A549 (cell line): ENCODE measurements at regions not wholly inside any gene's neighbourhood (a gene's known extent, or its start where the extent isn't known, plus 50 kb on each side); places are given as distances from the start of the nearest gene placed in this dataset.

Experiments used
- ATAC-seq, 2 experiments: fragments of 200-7000 bp in 1 of 2; fragments of >200 bp in 1 of 2; cut with Nextera tagmentation in 1 of 2; cut with Tn5 transposase in 1 of 2; 3 replicates each; pipeline versions ENCODE4 v1.8.0 to v1.9.1; 2018 to 2020; ENCODE audit warnings: mild to moderate bottlenecking in 1 of 2, moderate library complexity in 1 of 2
- CTCF ChIA-PET: fragments of 300-600 bp; sonication (Branson Sonifier 250); formaldehyde crosslinking; extraction: SDS; loops from one replicate; lab custom pipeline; 2021; ENCODE audit warnings: antibody characterized with exemption, inconsistent platforms; lab: Yijun Ruan, JAX
- POLR2A ChIA-PET: fragments of 350-600 bp; formaldehyde crosslinking; extraction: SDS; loops from one replicate; lab custom pipeline; 2021; ENCODE audit warnings: antibody characterized with exemption, inconsistent platforms; lab: Yijun Ruan, JAX
- DNase-seq, 2 experiments: peaks; one replicate each; pipeline versions ENCODE4 v3.0.0 to v3.0.0-alpha.2; 2011 to 2016; ENCODE audit warnings: low read depth in 1 of 2, low spot score in 1 of 2
- FAIRE-seq: peaks from 2 replicates; lab custom pipeline; 2011; peaks lifted over from hg19 to GRCh38; lab: Jason Lieb, UNC
- H3K27ac ChIP-seq, 2 experiments: fragments of >200 bp; sonication (Bioruptor Twin); formaldehyde crosslinking; 3 replicates each; pipeline ENCODE4 v1.5.1; 2016 to 2017
- H3K4me1 ChIP-seq: fragments of >200 bp; sonication (Bioruptor Twin); formaldehyde crosslinking; 3 replicates; pipeline ENCODE4 v1.6.1; 2016
- H3K4me2 ChIP-seq: fragments of >200 bp; sonication (Bioruptor Twin); formaldehyde crosslinking; 3 replicates; pipeline ENCODE4 v1.6.1; 2016
- H3K4me3 ChIP-seq: fragments of >200 bp; sonication (Bioruptor Twin); formaldehyde crosslinking; 3 replicates; pipeline ENCODE4 v1.5.1; 2016
- H3K9me3 ChIP-seq: fragments of >200 bp; sonication (Bioruptor Twin); formaldehyde crosslinking; 3 replicates; pipeline ENCODE4 v1.6.1; 2016
- EHMT2 ChIP-seq: fragments of 200-600 bp; sonication (generic); IDR thresholded peaks from 2 replicates; pipeline ENCODE4 v1.6.1; 2016; ENCODE audit warnings: antibody characterized with exemption, low read depth, mild to moderate bottlenecking, moderate library complexity
- FOSL2 ChIP-seq, 2 experiments: fragments of 450-650 bp in 1 of 2; fragments of >200 bp in 1 of 2; sonication (Bioruptor Twin) in 1 of 2; formaldehyde crosslinking; IDR thresholded peaks; 2 replicates each; pipeline versions ENCODE4 v1.5.0 to v1.6.1; 2016 to 2020; ENCODE audit warnings: mild to moderate bottlenecking in 1 of 2, moderate library complexity in 1 of 2
- GATA3 ChIP-seq: IDR thresholded peaks from 2 replicates; pipeline ENCODE4 v1.6.1; 2012; ENCODE audit warnings: borderline replicate concordance
- HDAC2 ChIP-seq: fragments of 200-600 bp; sonication (generic); IDR thresholded peaks from 2 replicates; pipeline ENCODE4 v1.6.1; 2016
- HEYL ChIP-seq: fragments of 250-450 bp; sonication (Bioruptor Pico); IDR thresholded peaks from 2 replicates; pipeline ENCODE4 v1.8.0; 2021; ENCODE audit warnings: mild to moderate bottlenecking, moderate library complexity
- HOXA7 ChIP-seq: fragments of 250-450 bp; sonication (Bioruptor Pico); IDR thresholded peaks from 2 replicates; pipeline ENCODE4 v1.5.0; 2020; ENCODE audit warnings: mild to moderate bottlenecking, moderate library complexity
- HOXB13 ChIP-seq: fragments of 250-450 bp; sonication (Bioruptor Pico); IDR thresholded peaks from 2 replicates; pipeline ENCODE4 v1.5.0; 2020; ENCODE audit warnings: low read depth, mild to moderate bottlenecking, moderate library complexity
- HOXB5 ChIP-seq: fragments of 250-450 bp; sonication (Bioruptor Pico); IDR thresholded peaks from 2 replicates; pipeline ENCODE4 v1.5.0; 2020; ENCODE audit warnings: mild to moderate bottlenecking, moderate library complexity
- JUN ChIP-seq, 2 experiments: fragments of >200 bp; sonication (Bioruptor Twin); formaldehyde crosslinking; IDR thresholded peaks; 2 replicates in 1 of 2; 3 replicates in 1 of 2; pipeline ENCODE4 v1.6.1; 2016 to 2017
- KDM1A ChIP-seq: fragments of 200-600 bp; sonication (generic); IDR thresholded peaks from 2 replicates; pipeline ENCODE4 v1.6.1; 2016; ENCODE audit warnings: low read depth, mild to moderate bottlenecking
- KDM5A ChIP-seq: fragments of 200-600 bp; sonication (generic); IDR thresholded peaks from 2 replicates; pipeline ENCODE4 v1.6.1; 2016; ENCODE audit warnings: antibody characterized with exemption, mild to moderate bottlenecking
- MAZ ChIP-seq: fragments of 150-350 bp; IDR thresholded peaks from 2 replicates; pipeline ENCODE4 v1.6.1; 2014; ENCODE audit warnings: antibody characterized with exemption, low read depth, low read length, borderline replicate concordance
- PBX3 ChIP-seq: IDR thresholded peaks from 2 replicates; pipeline ENCODE4 v1.6.1; 2012
- POLR2AphosphoS2 ChIP-seq: conservative IDR thresholded peaks from 2 replicates; pipeline ENCODE4 v1.6.1; 2012; ENCODE audit warnings: low read length, improper control_type of control experiment, inconsistent platforms
- RAD21 ChIP-seq, 2 experiments: fragments of >200 bp in 1 of 2; sonication (Bioruptor Twin) in 1 of 2; formaldehyde crosslinking in 1 of 2; IDR thresholded peaks in 1 of 2; conservative IDR thresholded peaks in 1 of 2; 2 replicates in 1 of 2; 3 replicates in 1 of 2; pipeline ENCODE4 v1.6.1; 2012 to 2018; ENCODE audit warnings: inconsistent platforms in 1 of 2
- RARB ChIP-seq: fragments of 250-450 bp; sonication (Bioruptor Pico); IDR thresholded peaks from 2 replicates; pipeline ENCODE4 v1.8.0; 2021; ENCODE audit warnings: mild to moderate bottlenecking, moderate library complexity
- RFX5 ChIP-seq: fragments of 450-650 bp; IDR thresholded peaks from 2 replicates; pipeline ENCODE4 v1.7.1; 2014; ENCODE audit warnings: antibody characterized with exemption, mild to moderate bottlenecking, moderate library complexity
- RNF2 ChIP-seq: fragments of 200-600 bp; sonication (generic); IDR thresholded peaks from 2 replicates; pipeline ENCODE4 v1.6.1; 2016; ENCODE audit warnings: low read depth, mild to moderate bottlenecking, antibody characterized with exemption, moderate library complexity, borderline replicate concordance
- SMC3 ChIP-seq: fragments of >200 bp; sonication (Bioruptor Twin); formaldehyde crosslinking; IDR thresholded peaks from 3 replicates; pipeline ENCODE4 v1.6.1; 2018; ENCODE audit warnings: inconsistent platforms
- SREBF2 ChIP-seq: fragments of 450-650 bp; IDR thresholded peaks from 2 replicates; pipeline ENCODE4 v1.6.1; 2014; ENCODE audit warnings: mild to moderate bottlenecking, moderate library complexity
- TP53 ChIP-seq: fragments of 250-450 bp; sonication (Bioruptor Pico); IDR thresholded peaks from 2 replicates; pipeline ENCODE4 v1.5.0; 2021; ENCODE audit warnings: mild to moderate bottlenecking, moderate library complexity
- ZFP36 ChIP-seq: fragments of 450-650 bp; IDR thresholded peaks from 2 replicates; pipeline ENCODE4 v1.6.1; 2014; ENCODE audit warnings: borderline replicate concordance; ENCODE audit not compliant: partially characterized antibody
- ZSCAN20 ChIP-seq: fragments of 250-450 bp; sonication (Bioruptor Pico); IDR thresholded peaks from 2 replicates; pipeline ENCODE4 v1.8.0; 2022; ENCODE audit warnings: mild to moderate bottlenecking, moderate library complexity
- WGBS: methylation state at CpG from one replicate; pipeline ENCODE4 v1.1.6; 2017; ENCODE audit errors: missing lambda C conversion rate; 5-methylcytosine and 5-hydroxymethylcytosine counted together
- TF ChIP-seq, protein P1 (sequence below): fragments of >200 bp; sonication (Bioruptor Twin); formaldehyde crosslinking; IDR thresholded peaks from 3 replicates; pipeline ENCODE4 v1.6.1; 2016

GRCh38 chr6:170030284-170030815 lies 260.5 kb downstream of the DLL1 start:
- WGBS: 61% methylated on average over 9 of the region's 12 CpGs
- POLR2A ChIA-PET: no interaction called here
- H3K4me3 ChIP-seq: no peak overlapping the region
- CTCF ChIA-PET: no interaction called here
- no peak overlapping the region for H3K4me2 ChIP-seq
- ATAC-seq (no peak), FAIRE-seq (no peak), DNase-seq (no peak)
- no peak for TF ChIP-seq KDM5A
- TF ChIP-seq SREBF2: no peak
- no peak for TF ChIP-seq EHMT2
- TF ChIP-seq HOXA7 (CRISPR knock-in tag): no peak
- TF ChIP-seq KDM1A: no peak
- TF ChIP-seq SMC3: no peak
- no peak overlapping the region for H3K27ac ChIP-seq
- H3K4me1 ChIP-seq: no peaks in the 10 kb centered on the region
- H3K9me3 ChIP-seq: no peaks in the 10 kb centered on the region

DNA sequence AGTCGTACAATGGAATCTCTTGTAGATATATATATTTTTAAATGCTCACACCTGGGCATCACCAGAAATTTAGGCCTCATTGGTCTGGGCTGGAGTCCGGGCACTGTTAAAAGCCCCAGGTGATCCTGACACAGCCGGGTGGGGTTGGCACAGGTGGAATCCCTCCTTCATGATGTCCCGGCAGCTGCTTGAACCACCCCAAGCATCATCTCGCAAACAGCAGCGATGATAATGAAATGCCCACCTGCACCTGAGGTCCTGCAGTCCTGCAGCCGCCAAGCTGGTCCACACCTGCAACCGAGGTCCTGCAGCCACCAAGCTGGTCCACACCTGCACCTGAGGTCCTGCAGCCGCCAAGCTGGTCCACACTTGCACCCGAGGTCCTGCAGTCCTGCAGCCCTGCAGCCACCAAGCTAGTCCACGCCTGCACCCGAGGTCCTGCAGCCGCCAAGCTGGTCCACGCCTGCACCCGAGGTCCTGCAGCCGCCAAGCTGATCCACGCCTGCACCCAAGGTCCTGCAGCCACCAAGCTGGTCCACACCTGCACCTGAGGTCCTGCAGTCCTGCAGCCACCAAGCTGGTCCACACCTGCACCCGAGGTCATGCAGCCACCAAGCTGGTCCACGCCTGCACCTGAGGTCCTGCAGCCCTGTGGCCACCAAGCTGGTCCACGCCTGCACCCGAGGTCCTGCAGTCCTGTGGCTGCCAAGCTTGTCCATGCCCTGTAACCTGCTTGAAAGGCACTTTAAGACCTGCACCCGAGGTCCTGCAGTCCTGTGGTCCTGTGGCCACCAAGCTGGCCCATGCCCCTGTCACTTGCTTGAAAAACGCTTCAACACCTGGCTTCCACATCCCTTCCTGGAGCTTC lies 261.2 kb downstream of the DLL1 start:
- POLR2A ChIA-PET: no interaction called here
- Histone ChIP-seq H3K27ac (no peak overlapping the region), H3K4me3 (no peak overlapping the region), H3K9me3 (no peaks in the 10 kb centered on the region), H3K4me1 (no peaks in the 10 kb centered on the region), H3K4me2 (no peak overlapping the region)
- CTCF ChIA-PET: no interaction called here
- TF ChIP-seq GATA3 (no peak), MAZ (no peak), SREBF2 (no peak), HEYL (CRISPR knock-in tag) (no peak), FOSL2 (IDR thresholded peaks at IDR 0.05) (no peak), FOSL2 (CRISPR knock-in tag; IDR thresholded peaks at IDR 0.05) (no peak), HOXA7 (CRISPR knock-in tag) (no peak), HDAC2 (no peak), JUN (IDR thresholded peaks at IDR 0.05) (no peak)
- ATAC-seq (no peak), DNase-seq (no peak), FAIRE-seq (no peak)
- WGBS: 61% methylated on average over 11 of the region's 23 CpGs

- 72% methylated on average over 18 of the region's 23 CpGs for WGBS
- no peak for TF ChIP-seq RARB (CRISPR knock-in tag)
- TF ChIP-seq ZFP36: no peak
- DNase-seq (no peak), FAIRE-seq (no peak), ATAC-seq (no peak)
- no peak overlapping the region for H3K4me3 ChIP-seq
- ChIA-PET POLR2A (no interaction called here), CTCF (no interaction called here)
- no peak overlapping the region for H3K27ac ChIP-seq
- no peak overlapping the region for H3K4me2 ChIP-seq
- no peaks in the 10 kb centered on the region for H3K4me1 ChIP-seq
- no peaks in the 10 kb centered on the region for H3K9me3 ChIP-seq
Observed at GRCh38 chr6:170028629-170029345, 262.1 kb downstream of the DLL1 start.

DNA sequence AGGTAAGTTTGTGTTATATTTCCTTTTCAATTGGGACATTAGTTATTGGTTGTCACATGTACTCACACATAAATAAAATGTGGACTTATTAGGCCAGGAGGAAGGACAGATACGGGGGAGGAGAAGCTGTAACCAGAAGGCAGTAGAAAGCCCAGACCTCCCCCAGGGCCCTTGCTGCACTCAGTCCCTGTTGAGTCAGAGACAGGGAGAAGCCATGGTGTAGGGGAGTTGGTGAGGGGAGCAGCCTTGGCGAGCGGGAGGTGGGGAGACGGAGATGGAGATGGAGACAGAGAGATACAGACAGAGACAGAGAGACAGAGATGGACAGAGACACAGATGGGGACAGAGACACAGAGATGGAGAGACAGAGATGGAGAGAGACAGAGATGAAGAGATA lies 263.2 kb downstream of the DLL1 start:
- 87% methylated on average over 4 of the region's 4 CpGs for whole genome bisulfite sequencing
- CTCF ChIA-PET: no interaction called here
- Histone ChIP-seq H3K9me3 (no peaks in the 10 kb centered on the region), H3K4me2 (no peak overlapping the region), H3K27ac (no peak overlapping the region), H3K4me3 (no peak overlapping the region), H3K4me1 (no peaks in the 10 kb centered on the region)
- ATAC-seq: no peak
- FAIRE-seq: no peak
- POLR2A ChIA-PET: no interaction called here
- DNase-seq: no peak
- TF ChIP-seq POLR2AphosphoS2 (no peak), RFX5 (no peak), TP53 (CRISPR knock-in tag) (no peak), FOSL2 (IDR thresholded peaks at IDR 0.05) (no peak), FOSL2 (CRISPR knock-in tag; IDR thresholded peaks at IDR 0.05) (no peak), ZSCAN20 (CRISPR knock-in tag) (no peak), HOXB5 (CRISPR knock-in tag) (no peak), RNF2 (no peak), JUN (IDR thresholded peaks at IDR 0.05) (no peak), HOXB13 (CRISPR knock-in tag) (no peak), HEYL (CRISPR knock-in tag) (no peak), PBX3 (no peak), RAD21 (conservative IDR thresholded peaks at IDR 0.05 in 1 of 2, IDR thresholded peaks at IDR 0.05 in 1 of 2) (no peak), ZFP36 (no peak), GATA3 (no peak), SREBF2 (no peak)
- TF ChIP-seq, protein P1, sequence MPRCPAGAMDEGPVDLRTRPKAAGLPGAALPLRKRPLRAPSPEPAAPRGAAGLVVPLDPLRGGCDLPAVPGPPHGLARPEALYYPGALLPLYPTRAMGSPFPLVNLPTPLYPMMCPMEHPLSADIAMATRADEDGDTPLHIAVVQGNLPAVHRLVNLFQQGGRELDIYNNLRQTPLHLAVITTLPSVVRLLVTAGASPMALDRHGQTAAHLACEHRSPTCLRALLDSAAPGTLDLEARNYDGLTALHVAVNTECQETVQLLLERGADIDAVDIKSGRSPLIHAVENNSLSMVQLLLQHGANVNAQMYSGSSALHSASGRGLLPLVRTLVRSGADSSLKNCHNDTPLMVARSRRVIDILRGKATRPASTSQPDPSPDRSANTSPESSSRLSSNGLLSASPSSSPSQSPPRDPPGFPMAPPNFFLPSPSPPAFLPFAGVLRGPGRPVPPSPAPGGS: no peak
